ENCODE measurements at regions not wholly inside any gene's neighbourhood (a gene's known extent, or its start where the extent isn't known, plus 50 kb on each side); places are given as distances from the start of the nearest gene placed in this dataset.

DNA sequence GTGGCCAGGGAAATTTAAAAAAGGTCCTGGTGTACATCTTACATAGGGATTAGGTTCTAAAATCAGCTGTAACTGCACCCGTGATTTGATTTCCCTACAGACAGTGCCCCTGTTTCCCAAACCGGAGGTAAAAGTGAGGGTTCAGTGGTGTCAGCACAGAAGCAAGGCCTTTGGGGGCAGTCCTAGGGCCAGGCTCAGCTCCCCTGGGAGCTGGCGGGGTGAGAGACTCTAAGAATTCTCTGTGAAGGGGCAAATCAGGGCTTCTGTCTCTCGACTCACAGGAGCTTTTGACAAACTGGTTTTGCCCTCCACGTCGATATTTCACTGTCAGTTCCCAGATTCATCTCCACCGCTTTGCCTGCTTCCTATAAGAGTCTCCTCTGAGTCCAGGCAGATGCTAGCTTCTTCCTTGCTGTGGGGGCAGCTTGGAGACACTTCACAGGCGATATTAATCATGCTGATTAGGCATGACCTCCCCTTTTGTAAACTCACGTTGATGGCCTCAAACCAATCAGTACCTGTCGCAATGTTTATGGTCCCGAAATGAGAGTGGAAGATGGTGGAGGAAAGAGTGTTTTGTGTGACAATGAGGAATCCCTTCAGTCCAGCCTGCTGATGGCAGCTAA, 234.2 kb upstream of the TOX3 start:
- H3K27ac ChIP-seq = no peak overlapping the region
- TF ChIP-seq, protein P1, sequence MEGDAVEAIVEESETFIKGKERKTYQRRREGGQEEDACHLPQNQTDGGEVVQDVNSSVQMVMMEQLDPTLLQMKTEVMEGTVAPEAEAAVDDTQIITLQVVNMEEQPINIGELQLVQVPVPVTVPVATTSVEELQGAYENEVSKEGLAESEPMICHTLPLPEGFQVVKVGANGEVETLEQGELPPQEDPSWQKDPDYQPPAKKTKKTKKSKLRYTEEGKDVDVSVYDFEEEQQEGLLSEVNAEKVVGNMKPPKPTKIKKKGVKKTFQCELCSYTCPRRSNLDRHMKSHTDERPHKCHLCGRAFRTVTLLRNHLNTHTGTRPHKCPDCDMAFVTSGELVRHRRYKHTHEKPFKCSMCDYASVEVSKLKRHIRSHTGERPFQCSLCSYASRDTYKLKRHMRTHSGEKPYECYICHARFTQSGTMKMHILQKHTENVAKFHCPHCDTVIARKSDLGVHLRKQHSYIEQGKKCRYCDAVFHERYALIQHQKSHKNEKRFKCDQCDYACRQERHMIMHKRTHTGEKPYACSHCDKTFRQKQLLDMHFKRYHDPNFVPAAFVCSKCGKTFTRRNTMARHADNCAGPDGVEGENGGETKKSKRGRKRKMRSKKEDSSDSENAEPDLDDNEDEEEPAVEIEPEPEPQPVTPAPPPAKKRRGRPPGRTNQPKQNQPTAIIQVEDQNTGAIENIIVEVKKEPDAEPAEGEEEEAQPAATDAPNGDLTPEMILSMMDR (IDR thresholded peaks at IDR 0.05) = no peak
- no peak for TF ChIP-seq ZFX (IDR thresholded peaks at IDR 0.05; ENCODE audit: borderline replicate concordance)

DNA sequence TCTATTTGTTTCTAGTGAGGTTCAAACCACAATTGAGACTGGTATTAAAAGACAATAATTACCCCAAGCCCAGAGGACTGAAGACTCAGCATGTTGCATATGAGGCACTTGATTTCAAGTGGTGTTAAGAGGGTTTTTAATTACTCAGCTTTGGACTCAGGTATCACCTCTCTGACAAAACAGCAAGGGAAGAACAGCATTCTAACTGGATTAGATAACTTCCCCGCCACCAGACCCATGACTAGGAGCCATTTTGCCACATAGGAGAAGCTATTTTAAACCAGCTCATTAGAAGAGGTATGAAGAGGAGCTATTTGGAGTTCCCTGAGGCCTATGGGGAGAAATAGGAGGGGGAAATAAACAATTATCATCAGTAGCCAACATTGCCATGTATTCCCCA, 226.1 kb upstream of the TOX3 start:
- TF ChIP-seq ZFX (IDR thresholded peaks at IDR 0.05; ENCODE audit: borderline replicate concordance) = no peak
- TF ChIP-seq, protein P1 (IDR thresholded peaks at IDR 0.05) = no peak
- no peak overlapping the region for H3K27ac ChIP-seq

DNA sequence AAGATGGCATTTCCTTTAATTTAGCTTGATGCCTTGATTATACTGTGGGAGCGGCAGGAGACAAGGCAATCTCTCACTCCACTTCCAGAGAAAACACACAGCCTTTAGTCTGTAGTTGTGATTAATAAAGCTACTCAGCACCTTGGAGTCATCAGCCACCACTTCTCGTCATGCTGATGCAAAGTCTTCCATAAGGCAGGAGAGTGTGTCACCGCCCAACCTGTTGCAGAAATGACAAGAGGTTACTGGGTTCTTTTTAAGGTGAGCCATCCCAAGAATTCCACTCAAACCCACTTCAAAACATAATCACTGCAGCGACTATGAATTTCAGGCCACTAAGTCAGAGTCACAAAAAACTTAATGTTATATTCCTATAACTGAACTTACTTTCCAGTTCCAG, 223.9 kb upstream of the TOX3 start:
- no peak overlapping the region for H3K27ac ChIP-seq
- TF ChIP-seq ZFX (IDR thresholded peaks at IDR 0.05; ENCODE audit: borderline replicate concordance) = no peak
- TF ChIP-seq, protein P1 (IDR thresholded peaks at IDR 0.05) = no peak

DNA sequence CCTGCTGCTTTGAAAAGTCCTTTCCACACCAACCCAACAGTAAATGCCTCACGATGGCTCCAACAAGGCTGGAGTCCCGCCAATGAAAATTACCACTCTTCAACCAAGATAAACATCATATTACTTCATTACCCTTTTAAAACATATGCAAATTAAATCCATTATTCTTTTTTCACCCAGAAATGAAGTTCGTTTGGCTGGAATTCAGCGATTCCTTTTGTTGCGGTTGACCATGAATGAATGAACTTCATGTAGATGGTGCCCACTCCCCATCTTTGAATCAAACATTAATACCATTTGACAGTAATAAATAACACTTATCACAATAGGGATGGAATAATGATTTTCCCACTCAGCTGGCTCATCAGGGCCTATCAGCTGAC, 211.5 kb upstream of the TOX3 start:
- H3K27ac ChIP-seq = no peak overlapping the region

GRCh38 chr16:52757746-52758472, 211.0 kb upstream of the TOX3 start:
- TF ChIP-seq, protein P1 (IDR thresholded peaks at IDR 0.05) = no peak
- no peak for TF ChIP-seq ZFX (IDR thresholded peaks at IDR 0.05; ENCODE audit: borderline replicate concordance)
- no peak overlapping the region for H3K27ac ChIP-seq

More for the DNA sequence above, 211.5 kb upstream of the TOX3 start:
- TF ChIP-seq, protein P1 (IDR thresholded peaks at IDR 0.05) = no peak
- TF ChIP-seq ZFX (IDR thresholded peaks at IDR 0.05; ENCODE audit: borderline replicate concordance) = no peak

GRCh38 chr16:52756812-52757517, 210.0 kb upstream of the TOX3 start:
- no peak for TF ChIP-seq ZFX (IDR thresholded peaks at IDR 0.05; ENCODE audit: borderline replicate concordance)
- TF ChIP-seq, protein P1 (IDR thresholded peaks at IDR 0.05) = no peak
- no peak overlapping the region for H3K27ac ChIP-seq

GRCh38 chr16:52755396-52755795, 208.5 kb upstream of the TOX3 start:
- H3K27ac ChIP-seq = no peak overlapping the region
- TF ChIP-seq, protein P1 (IDR thresholded peaks at IDR 0.05) = no peak
- no peak for TF ChIP-seq ZFX (IDR thresholded peaks at IDR 0.05; ENCODE audit: borderline replicate concordance)
